ENCODE measurements at regions not wholly inside any gene's neighbourhood (a gene's known extent, or its start where the extent isn't known, plus 50 kb on each side); places are given as distances from the start of the nearest gene placed in this dataset.
A peak's percentile ranks its signal among the peaks of the same experiment; 100 is the strongest.

- DNase-seq = no peak
Measured at GRCh38 chr3:22908989-22909507, 294.1 kb upstream of the UBE2E2 start.

GRCh38 chr3:22916933-22917332 lies 286.2 kb upstream of the UBE2E2 start:
- no peak for DNase-seq

- no peak for DNase-seq
Measured at GRCh38 chr3:22920006-22920405, 283.1 kb upstream of the UBE2E2 start.

DNA sequence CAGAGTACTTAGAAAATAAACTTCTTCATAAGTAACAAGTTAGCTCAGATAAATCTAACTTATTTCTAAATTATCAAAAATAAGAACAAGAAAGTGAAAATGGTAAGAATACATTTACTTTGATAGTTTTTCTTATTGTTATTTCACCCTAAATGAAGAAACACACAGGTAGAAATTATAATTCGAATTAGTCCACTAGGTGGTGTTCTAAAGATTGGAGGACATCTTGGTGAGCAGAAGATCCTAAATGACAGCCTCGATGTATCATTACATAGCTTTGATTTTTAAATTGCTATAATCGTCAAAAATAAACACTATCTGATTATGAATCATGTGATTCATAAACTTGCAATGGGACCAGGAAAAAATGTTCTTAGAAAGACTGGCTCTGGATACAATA lies 280.8 kb upstream of the UBE2E2 start:
- DNase-seq = no peak

DNA sequence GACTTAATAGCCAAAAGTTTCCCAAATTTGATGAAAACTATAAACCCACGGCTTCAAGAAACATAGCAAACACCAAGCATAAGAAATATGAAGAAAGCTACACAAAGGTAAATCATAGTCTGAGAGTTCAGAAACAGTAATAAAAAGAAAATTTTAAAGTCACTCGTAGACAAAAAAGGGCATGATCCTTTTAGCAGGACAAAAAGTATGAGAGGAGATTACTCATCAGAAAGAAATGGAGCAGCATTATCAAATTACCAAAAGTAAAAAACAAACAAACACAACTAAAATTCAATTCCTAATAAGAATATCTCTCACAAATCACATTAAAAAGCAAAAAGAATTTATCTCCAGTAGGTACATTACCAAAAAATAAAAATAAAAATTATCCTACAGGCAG lies 279.4 kb upstream of the UBE2E2 start:
- DNase-seq = no peak

GRCh38 chr3:22928216-22929110 lies 274.7 kb upstream of the UBE2E2 start:
- DNase-seq = no peak

DNA sequence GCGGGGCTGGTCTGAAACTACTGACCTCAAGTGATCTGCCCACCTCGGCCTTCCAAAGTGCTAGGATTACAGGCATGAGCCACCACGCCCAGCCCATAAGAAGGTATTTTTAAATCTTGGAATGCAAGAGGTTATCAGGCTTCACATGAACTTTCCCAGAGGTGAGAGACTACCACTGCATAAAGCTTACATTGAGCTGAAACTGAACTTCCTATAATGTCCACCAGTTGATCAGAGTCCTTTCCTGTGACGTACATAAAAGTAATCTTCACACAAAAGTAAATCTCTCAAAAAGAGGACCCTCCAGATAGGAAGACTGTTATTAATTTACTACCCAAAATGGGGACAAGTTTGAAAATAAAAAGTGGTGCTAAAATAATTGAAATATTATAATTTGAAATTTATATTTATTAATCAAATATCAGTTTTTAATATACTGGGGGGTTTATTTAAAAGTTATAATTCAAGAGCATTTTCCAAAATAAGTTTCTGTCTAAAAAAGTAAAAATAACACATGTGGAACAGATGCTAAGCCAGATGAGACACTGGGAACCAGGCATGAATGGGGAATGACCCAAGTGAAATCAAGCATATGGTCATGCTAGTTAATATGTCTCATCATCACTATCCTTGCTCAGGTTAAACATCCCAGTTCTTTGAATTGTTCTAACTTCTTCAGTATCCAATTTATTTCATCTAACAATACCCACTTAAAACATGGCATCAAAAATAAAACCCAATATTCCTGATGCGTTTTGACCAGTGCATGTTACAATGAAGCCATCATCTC lies 269.9 kb upstream of the UBE2E2 start:
- no peak for DNase-seq

DNA sequence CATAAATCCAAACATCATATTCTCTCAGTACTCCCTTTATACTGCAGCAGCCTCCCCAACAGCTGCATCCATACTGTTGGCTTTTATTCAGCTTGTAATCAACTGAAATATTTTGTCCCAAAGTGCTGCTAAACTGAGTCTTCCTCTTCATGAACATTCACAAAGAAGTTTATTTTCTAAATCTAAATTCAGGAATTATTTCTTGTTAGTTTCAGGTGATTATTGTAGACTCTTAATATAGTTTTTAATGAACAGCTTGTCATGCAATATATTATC lies 269.3 kb upstream of the UBE2E2 start:
- no peak for DNase-seq

- DNase-seq = no peak
Measured at GRCh38 chr3:22935040-22935439, 268.1 kb upstream of the UBE2E2 start.

DNA sequence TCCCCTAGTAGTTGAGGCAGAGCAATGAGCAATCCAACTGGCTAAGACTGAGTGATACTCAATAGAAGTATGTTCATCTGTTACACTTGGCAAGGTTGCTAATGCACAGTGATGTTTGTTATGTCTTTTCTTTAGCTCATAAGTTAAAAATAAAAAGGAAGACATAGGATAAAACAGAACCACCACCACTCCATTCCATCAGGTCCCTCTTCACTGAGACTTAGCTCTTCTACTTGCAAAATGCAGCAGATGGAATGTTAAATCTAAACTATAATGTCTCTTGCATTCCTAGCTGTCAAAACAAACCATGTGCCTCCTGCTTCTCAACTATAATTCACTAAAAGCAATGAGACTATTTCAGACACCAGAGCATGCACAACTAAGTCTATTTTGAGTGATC lies 265.6 kb upstream of the UBE2E2 start:
- DNase-seq = no peak

GRCh38 chr3:22938739-22939138 lies 264.4 kb upstream of the UBE2E2 start:
- no peak for DNase-seq

DNA sequence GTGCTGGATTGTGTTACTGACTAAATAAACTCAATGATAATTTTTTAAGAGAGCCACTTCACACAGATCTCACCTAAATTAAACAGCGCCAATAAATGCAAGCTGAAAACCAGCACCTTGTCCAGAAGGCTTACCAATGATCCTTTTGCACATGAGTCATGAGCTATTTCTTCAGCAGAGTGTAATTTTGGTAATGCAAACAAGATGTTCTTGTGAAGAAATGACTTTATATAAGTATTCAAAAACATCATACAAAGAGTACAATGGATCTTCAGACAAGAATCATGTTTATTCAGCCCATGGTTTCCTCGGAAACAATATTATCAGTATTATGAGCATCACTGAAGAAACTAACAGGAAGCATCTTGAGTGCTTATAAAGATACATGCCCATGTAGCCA lies 263.8 kb upstream of the UBE2E2 start:
- DNase-seq = peak; percentile 39

DNA sequence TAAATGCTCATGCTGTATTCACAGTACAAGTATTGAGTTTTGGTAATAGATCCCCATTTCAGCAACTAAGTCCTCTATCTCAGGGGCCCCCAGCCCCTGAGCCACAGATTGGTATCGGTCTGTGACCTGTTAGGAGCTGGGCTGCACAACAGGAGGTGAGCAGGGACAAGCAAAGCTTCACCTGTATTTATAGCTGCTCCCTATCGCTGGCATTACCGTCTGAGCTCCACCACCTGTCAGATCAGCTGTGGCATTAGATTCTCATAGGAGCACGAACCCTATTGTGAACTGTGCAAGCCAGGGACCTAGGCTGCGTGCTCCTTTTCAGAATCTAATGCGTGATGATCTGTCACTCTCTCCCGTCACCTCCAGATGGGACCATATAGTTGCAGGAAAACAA lies 262.8 kb upstream of the UBE2E2 start:
- DNase-seq = no peak

GRCh38 chr3:22942981-22943380 lies 260.1 kb upstream of the UBE2E2 start:
- no peak for DNase-seq

- DNase-seq = no peak
Measured at GRCh38 chr3:22947851-22948250, 255.3 kb upstream of the UBE2E2 start.

- DNase-seq = no peak
Measured at GRCh38 chr3:22951910-22952309, 251.2 kb upstream of the UBE2E2 start.

GRCh38 chr3:22952860-22953259 lies 250.3 kb upstream of the UBE2E2 start:
- no peak for DNase-seq

DNA sequence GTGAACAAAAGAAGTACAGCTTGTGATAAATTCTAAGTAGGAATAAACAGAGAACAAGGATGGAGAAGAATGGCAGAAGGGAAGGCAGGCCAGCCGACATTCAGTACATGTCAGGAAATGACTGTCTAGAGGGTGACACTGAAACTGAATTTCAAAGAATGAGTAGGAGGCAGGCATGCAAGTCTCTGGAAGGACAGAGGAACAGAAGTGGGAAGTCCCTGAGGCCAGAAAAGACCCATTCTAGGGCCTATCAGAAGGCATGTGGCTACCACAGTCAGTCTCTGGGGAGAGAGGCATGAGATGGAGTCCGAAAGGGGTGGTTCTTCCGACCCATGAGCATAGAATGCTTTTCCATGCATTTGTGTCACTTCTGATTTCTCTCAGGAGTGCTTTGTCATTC lies 243.5 kb upstream of the UBE2E2 start:
- no peak for DNase-seq

DNA sequence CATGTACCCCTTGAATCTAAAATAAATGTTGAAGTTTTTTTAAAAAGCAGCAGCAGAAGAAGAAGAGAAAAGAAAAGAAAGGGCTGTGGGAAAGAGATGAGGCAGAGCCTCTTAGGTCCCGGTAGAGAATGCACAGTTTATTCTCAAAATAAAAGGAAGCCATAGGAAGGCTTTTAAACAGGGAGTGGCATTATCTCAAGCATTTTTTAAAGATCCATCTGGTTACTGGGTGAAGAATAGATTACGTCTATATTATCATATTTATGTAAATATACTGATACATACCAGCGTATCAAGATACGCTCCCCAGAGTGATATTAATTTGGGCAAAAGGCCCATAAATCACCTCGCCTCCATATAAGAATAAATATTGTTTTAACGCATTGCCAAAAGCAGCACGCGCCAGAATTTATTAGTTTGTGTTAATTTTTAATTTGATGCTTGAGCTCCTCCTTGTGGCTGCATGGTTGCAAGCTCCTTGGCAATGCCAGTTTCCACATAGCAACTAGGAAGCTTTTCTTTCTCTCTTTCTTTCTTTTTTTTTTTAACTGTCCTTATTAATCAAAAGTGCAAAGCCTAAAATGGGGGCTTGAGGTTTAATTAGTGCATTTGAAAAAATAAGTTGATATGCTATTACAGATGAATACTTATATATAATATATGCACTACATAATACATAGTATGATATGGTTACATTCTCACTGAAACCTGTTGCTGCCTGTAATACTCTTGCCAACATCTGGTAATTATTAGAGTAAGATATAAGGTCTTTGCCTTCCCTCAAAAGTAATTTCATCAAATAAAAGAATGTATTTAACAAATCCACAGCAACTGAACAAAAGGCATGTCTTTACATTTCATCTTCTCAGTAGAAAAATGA lies 242.8 kb upstream of the UBE2E2 start:
- peak; percentile 48 for DNase-seq

DNA sequence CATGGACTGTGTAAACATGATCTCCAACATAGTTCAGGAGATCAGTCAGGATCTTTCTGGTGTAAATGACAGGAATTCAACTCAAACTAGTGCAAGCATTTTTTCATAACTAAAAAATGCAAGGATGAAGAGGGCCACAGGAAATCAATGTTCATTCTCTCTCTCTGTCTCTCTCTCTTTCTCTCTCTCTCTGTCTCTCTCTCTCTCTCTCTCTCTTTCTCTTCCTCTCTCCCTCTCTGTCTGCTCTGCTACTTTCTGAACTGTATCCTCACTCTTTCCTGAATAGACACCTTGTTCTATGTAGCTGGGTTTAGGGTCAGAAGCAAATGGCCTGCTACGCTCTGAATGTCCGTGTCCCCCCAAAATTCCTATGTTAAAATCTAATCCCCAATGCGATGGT lies 240.9 kb upstream of the UBE2E2 start:
- DNase-seq = no peak

GRCh38 chr3:22966349-22966748 lies 236.8 kb upstream of the UBE2E2 start:
- no peak for DNase-seq

GRCh38 chr3:22969276-22969675 lies 233.9 kb upstream of the UBE2E2 start:
- DNase-seq = no peak

DNA sequence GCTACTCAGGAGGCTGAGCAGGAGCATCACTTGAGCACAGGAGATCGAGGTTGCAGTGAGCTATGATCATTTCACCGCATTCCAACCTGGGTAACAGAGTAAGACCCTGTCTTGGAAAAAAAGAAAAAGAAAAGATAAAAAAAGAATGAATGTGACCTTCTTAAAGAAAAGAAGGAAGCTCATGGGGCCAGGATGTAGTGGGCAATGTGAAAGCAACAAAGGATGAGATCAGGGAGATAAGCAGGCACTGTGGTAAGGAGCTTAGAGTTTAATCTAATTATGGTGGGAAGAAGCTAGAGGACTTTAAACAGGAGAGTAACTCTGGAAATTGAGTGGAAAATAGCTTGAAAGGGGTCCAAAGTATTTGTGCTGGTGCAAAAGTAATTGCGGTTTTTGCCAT lies 231.6 kb upstream of the UBE2E2 start:
- no peak for DNase-seq

Measured in amniotic stem cell (primary cell).